ENCODE measurements at regions not wholly inside any gene's neighbourhood (a gene's known extent, or its start where the extent isn't known, plus 50 kb on each side); places are given as distances from the start of the nearest gene placed in this dataset.

DNA sequence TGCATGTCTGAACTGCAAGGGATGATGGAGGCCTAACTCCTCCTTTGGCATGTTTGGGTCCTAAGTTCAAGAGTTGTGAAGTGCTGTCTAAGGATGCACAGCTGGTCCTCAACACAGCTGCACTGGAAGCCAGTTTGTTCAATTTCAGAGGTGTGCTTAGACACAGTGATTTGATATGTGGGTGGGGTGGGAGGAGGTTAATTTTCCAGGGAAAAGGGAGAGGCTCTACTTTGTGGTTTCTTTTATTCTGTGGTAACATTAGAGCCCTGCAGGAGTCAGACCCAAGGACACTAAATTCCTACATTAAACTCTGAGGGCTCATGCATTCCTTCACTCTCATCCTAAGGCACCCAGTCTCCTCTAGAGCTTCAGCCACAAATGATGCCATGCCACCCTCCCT is 188.4 kb upstream of the MAST4 start:
- no peak for DNase-seq (ENCODE audit: insufficient read length, low spot score)
- no peak for TF ChIP-seq CTCF (IDR thresholded peaks at IDR 0.05; ENCODE audit: insufficient read depth, missing control alignments)
- FAIRE-seq = no peak

DNA sequence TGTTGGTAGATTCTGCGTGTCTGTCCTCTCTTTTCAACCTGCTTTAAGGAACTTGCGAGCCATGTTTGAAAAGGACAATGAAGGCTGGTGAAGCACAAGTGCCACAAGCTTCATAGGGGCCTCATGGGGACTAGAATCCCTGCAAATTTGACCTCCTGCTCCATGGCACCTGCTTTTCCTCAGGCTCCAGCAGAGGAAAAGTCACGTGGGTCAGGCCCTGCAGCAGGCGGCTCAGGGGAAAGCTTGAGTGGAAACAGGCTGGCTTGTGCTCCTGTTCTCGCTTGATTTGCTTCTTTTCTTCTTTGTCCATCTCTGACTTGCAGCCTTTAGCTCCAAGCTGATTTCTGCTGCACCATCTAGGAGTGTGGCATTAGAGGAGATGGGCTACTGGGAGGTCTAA is 187.6 kb upstream of the MAST4 start:
- FAIRE-seq (no peak), DNase-seq (ENCODE audit: insufficient read length, low spot score) (no peak)
- TF ChIP-seq CTCF (IDR thresholded peaks at IDR 0.05; ENCODE audit: insufficient read depth, missing control alignments) = no peak

DNA sequence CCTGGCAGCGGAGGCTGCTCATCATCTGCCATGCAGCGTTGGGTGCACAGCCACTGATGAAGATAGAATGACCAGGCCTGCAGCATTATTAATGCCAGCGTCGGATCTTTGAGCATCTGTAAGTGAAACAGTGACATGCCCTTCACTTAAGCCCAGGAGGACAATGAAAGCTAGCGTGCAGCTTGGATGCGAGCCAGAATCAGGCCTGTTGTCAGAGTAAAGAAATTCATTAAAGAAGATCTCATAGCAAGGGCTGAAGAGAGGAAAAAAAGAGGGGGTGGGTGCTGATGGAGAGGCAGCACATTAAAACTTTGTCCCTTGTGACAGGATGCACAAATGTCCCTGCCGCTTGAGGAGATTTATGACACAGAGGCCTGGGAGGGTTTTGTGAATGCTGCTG is 186.1 kb upstream of the MAST4 start:
- TF ChIP-seq CTCF (IDR thresholded peaks at IDR 0.05; ENCODE audit: insufficient read depth, missing control alignments) = no peak
- no peak for DNase-seq (ENCODE audit: insufficient read length, low spot score)
- FAIRE-seq = no peak

- FAIRE-seq (no peak), DNase-seq (ENCODE audit: insufficient read length, low spot score) (no peak)
- TF ChIP-seq CTCF (IDR thresholded peaks at IDR 0.05; ENCODE audit: insufficient read depth, missing control alignments) = no peak
Observed at GRCh38 chr5:66411701-66412100, 184.5 kb upstream of the MAST4 start.

GRCh38 chr5:66413931-66414330 is 182.3 kb upstream of the MAST4 start:
- DNase-seq (ENCODE audit: insufficient read length, low spot score) (no peak), FAIRE-seq (no peak)
- TF ChIP-seq CTCF (IDR thresholded peaks at IDR 0.05; ENCODE audit: insufficient read depth, missing control alignments) = no peak

GRCh38 chr5:66415208-66415607 is 181.0 kb upstream of the MAST4 start:
- no peak for FAIRE-seq

GRCh38 chr5:66416698-66417097 is 179.5 kb upstream of the MAST4 start:
- no peak for DNase-seq (ENCODE audit: insufficient read length, low spot score)
- no peak for FAIRE-seq
- no peak for TF ChIP-seq CTCF (IDR thresholded peaks at IDR 0.05; ENCODE audit: insufficient read depth, missing control alignments)

More at GRCh38 chr5:66415208-66415607, 181.0 kb upstream of the MAST4 start:
- no peak for DNase-seq (ENCODE audit: insufficient read length, low spot score)
- no peak for TF ChIP-seq CTCF (IDR thresholded peaks at IDR 0.05; ENCODE audit: insufficient read depth, missing control alignments)

Measured in D721Med (cell line).